CD4-positive, alpha-beta T cell treated with Interleukin-12 subunit alpha and Interleukin-12 subunit beta, for 1 hour (primary cell): ENCODE measurements at regions not wholly inside any gene's neighbourhood (a gene's known extent, or its start where the extent isn't known, plus 50 kb on each side); places are given as distances from the start of the nearest gene placed in this dataset.
"Not testable (repeated sequence)": the region's sequence is repeated elsewhere in the genome, so short reads cannot be mapped to it uniquely, and the experiment has no call there.

Source experiments
- DNase-seq: peaks from one replicate; pipeline ENCODE4 v3.0.0-alpha.2; 2020

DNA sequence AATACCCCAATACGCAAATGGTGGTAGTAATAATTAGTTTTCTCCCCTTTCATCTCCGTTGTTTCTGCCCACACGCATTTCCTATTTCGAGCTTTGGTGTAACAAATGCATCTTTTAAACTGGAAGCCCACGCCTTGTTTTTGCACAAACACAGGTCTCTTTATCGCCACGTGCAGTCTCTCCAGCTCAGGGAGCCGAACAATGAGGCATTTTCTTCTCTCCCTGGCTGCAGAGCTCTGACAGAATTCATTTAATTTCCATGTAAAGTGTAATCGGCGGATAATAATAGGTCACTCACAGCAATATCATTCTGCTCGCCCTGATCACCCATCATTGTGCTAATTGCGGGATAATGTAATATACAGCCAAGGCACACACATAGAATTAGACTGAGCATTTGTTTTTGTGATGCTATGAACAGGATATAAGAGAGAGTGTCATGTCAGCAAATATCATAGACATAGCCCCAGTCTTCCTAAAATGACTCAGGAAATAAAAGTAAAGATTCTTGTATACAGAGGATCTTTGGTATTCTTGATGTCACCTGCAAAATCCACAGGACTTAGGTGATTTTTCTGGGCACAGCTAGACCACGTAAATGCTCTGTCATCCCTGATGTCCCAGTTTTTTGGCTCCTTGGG is 452.6 kb upstream of the CDH11 start:
- no peak for DNase-seq

DNA sequence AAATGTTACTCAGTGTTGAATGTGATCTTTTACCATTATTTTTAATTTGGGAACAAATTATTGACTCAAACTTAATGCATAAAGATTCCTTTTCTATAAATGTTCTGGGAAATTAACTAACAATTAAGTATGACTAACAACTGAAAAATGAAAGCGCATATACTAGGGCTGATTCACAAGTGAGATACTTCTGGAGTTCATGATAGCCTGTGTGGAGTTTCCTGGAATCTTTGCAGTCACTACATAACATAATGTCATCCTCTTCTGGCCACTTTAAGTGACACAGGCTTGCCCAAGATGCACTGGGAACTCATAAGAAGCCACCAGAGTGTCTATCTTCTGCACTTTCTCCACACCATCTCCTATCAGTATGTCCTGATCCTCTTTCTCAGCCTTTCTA is 450.3 kb upstream of the CDH11 start:
- no peak for DNase-seq

DNA sequence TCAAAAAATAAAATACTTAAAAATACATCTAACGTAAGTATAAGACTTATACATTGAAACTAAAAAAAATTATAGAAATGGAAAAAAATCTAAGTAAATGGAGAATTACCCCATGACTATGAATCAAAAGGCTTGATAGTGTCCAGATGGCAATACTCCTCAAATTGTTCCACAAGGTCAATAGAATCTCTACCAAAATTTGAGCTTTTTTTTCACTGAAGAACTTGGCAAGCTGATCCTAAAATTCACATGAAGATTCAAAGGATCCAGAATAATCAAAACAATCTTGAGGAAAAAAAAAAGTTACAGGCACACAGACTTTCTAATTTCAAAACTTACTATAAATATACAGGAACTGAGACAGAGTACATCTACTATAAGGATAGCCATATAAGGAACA is 448.4 kb upstream of the CDH11 start:
- no peak for DNase-seq

DNA sequence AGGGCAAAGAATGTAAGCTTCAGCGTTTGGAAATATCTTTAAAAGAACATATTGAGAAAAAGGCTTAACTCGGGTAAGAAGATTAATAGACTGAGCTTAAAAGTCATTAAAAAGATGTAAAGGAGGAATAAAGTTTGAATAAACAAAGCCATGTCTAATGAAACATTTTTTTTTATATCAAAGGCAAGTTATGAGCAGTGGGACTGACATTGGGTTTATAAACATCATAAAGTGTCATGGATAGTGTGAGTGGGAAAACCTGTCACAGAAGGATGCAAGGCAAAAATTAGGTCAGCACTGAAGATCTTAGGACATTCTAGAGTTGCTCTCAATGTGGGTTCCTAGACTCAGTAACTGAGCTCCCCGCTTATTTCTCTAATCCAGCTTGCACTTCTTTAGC is 438.0 kb upstream of the CDH11 start:
- no peak for DNase-seq

DNA sequence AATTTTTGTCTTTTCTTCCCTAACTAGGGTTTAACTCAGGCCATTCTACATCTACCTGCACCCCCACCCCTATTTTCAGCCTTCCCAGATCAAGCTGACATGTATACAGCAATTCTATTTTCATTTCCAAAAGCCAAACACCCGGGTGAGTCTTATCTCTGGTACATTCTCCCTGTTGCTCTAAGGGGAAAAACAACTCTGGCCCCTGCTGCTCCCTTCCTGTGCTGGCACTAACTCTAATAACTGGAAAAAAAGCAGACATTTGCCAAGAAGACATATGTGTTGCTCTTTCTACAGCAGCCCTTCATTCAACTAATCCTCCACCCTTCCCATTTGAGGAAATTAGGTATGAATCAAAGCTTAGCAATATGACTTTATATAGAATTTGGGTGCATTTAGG is 427.8 kb upstream of the CDH11 start:
- not testable (repeated sequence) for DNase-seq

DNA sequence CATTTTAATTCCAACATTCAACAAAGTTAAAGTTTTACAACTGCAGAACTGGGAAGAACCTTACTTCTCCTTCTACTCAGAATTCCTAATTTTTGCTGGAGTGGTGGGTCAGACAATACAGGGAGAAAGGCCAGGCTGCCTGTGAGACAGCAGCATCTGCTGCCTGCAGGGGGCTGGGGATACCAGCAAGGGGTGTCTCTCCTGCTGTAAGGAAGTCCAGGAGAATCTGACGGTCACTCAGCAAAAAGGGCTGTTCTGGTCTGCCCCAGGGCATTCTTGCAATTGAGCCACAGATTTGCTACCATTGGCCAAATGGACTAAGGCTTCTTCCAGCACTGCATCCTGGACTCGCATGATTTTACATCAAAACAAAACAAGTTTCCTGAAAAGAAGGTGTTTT is 426.6 kb upstream of the CDH11 start:
- DNase-seq, result no peak

DNA sequence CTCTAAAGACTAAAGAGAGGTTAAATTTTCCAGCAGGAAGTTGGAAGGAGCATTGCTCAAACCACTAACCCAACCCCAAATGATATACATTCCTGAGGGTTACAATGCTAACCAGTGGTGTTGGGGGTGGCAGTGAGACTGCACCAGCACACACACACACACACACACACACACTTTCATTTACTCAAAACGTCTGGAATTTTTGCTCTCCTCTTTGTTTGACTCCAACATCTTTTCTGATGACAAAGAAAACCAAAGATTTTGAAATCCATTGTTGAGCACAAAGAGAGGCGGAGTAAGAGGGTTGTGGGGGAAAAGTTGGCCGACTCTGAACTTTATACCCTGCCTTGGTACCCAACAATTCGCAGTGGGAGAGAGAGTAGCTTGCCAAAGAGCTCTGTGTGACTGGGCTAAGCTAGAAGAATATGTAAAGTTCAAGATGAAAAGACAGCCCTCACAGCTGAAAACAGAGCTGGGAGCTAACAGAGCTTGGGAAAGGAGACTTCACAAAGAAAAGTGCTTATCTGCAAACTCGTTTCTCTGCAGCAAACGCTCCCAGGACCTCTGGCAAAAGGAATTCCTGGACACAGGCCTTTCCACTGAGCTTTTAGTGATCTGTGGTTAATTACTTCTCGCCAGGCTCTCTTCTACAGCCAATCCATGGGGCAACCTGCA is 426.0 kb upstream of the CDH11 start:
- no peak for DNase-seq

DNA sequence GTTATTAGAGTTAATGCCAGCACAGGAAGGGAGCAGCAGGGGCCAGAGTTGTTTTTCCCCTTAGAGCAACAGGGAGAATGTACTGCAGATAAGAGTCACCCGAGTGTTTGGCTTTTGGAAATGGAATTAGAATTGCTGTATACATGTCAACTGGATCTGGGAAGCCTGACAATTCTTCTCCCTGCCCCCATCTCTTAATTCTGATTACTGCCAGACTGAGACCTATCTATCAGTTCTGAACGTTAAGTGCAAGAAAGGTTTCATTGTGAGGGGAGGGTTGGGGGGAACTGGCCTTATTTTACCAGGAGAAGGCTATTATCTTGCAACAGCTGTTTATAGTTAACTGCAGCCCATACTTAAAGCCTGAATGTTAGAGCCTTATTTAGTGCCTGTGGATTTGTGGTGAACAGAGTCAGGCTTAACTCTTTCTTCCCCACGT is 424.5 kb upstream of the CDH11 start:
- no peak for DNase-seq

DNA sequence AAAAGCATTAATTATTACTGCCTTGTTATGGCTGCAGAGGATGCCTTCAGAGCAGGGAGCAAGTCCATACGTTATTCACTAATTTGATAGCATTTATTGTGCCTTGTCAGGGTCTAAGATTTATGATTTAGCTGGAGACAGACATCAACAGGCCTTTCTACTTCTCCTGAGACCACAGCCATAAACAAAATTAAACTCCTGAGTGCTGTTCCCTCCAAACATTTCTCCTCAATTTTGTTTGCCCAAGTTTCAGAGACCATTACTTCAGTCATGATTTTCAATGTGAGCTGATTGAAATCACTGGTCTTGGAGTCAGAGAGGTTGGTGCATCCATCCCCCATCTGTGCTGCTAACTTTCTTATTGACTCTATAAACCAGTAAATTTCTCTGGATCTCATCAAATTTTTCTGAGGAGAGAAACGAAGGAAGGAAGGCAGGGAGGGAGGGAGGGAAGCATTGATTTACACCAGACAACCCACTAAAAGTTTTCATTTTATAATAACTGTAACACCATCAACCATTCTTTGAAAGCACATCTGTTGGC is 423.6 kb upstream of the CDH11 start:
- no peak for DNase-seq

DNA sequence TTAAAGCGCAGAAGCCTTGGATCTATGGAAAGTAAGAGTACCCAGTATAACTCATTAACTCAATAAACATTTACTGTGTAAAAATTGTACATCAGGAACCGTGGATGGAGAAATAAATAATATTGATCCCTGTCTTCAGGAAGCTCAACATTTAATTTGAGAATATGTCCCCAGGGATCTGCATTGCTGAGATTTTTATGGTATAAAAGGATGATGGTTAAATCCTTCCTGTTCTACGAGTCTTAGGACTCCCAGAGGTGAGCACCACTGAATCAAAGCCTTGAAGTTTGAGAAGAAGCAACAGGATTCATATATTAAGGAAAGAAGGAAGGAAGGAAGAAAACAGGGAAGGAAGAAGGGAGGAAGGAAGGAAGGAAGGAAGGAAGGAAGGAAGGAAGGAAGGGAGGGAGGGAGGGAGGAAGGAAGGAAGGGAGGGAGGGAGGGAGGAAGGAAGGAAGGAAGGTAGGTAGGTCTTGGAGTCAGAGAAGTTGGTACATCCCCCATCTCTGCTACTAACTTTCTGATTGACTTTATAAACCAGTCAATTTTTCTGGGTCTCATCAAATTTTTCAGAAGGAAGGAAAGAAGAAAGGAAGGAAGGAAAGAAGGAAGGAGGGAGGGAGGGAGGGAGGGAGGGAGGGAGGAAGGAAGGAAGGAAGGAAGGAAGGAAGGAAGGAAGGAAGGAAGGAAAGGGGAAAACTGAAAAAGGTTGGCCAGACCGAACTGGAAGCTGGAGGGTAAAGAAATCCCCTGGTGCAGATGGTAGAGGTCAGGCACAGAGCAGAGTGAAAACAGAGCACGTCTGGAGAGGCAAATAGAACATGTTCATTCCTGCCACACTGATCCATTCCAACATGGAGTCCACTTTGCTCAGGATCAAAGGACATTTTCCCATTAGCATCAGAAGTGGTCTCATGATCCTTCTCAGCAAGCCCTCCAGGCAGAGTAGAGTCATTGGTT is 422.2 kb upstream of the CDH11 start:
- no peak for DNase-seq

DNA sequence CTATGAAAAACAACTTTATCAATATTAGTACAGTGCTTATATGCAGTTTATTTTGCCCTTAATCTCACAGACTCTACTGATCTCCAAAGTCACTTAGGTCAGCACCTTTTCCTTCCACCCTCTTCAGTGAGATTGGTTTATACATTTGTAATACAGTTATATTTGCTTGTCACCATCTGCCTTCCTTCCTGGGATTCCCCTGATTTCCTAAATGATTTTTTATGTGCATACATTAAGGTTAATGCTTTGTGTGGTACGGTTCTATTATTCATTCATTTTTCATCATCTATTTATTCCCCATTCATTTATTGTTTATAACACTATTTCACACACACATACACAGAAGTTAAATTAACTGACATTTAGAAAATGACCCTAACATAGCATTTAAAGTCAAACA is 419.8 kb upstream of the CDH11 start:
- no peak for DNase-seq

DNA sequence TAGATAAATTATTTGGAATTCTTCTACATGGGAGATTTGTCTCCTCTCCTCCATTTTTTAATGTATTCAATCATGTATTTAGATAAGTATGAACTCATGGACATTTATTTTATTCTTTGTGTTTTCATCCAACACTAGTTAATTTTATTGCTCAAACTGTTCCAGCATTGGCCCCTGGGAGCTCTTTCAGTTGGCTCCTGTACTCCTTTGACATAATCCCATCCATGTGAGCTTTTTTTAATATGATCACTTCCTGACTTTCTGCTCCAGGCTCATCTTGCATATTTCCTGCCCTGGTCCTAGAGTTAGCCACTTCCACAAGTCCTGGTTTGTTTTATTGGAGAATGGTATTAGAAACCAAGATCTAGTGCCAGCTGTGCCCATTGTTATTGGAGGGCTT is 419.0 kb upstream of the CDH11 start:
- no peak for DNase-seq

DNA sequence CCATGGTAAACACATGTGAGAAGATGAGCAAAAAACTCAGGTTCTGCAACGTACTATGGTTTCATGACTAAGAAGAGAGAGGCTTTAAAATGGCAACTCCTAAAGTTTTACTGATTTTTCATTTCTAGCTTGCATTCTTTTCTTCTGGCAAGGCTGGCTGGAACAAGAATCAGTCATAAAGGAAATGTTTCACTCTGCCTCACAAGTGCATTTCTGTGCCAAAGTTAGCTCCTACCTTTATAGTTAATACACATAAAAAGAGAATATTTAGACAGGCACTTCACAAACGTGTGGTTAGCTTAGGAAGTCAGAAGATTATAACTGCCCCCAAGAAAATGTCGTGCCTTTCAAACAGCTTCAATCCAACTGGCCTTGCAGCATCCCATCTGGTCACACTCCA is 417.1 kb upstream of the CDH11 start:
- DNase-seq, result no peak

DNA sequence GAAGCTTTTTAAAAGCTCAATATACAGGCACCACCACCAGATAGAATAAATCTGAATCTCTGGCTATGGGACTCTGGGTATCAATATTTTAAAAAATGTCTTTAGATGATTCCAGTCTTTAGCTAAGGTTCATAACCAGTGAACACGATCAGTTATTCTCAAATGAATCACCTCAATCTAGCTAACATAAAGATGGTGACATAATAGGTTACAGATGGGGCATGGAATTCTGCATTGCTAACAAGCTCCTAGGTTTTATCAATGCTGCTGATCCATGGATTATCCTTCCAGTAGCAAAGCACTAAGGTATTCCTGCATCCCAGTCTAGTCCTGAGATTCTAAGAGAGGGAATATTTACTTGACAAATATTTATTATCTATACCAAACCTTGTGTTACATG is 415.5 kb upstream of the CDH11 start:
- DNase-seq, result no peak

DNA sequence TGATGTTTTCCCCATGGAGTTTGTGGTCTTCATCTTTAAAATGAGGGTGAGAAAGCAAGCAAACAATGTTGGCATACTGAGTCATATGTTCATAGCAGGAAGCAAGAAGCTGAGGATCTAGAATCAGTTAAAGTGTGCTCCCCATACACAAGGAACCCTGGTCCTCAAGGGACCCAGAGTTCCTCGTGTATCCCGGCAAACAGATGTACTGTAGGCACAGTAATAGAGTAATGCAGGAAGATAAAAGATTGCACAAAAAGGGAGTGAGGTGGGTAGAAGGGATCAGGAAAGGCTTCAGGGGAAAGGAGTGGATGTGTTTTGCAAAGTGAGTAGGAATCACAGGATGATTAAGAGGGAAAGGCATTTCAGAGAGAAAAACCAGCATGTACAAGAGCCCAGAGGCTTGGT is 412.3 kb upstream of the CDH11 start:
- no peak for DNase-seq

DNA sequence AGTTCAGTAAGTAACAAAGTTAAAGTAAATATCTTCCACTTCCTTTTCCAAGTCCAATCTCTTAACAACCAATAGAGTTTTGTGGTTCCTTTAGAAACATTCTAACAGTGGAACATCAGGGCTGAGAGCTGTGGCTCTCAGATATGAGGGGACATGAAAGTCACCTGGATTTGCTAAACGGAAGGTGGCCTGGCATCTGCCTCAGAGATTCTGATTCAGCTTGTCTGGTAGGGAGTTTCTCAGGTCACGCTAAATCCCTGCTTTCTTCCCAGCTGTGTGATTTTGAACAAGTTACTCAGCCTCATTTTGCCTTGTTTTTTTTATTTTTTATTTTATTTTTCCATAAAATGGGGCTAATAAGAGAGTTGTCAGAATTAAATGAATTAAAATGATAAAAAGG is 411.0 kb upstream of the CDH11 start:
- no peak for DNase-seq

DNA sequence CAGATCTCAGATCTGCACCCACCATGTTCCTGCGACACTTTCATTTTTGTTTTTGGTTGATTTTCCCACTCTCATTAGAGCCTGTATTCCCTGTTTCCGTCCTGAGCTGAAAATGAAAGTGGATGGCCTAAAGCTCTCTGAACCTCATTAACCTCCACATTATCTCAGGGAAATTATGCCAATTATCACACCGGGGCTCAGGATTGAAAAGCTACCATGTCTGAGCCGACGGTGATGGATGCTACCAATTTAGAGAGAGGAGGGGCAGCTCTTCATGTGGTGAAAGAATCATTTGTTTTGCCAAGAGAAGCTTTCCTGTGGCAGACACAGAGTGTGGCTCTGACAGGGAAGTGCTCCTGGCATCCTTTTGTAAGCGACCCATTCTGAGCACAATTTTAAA is 410.4 kb upstream of the CDH11 start:
- DNase-seq, result no peak

DNA sequence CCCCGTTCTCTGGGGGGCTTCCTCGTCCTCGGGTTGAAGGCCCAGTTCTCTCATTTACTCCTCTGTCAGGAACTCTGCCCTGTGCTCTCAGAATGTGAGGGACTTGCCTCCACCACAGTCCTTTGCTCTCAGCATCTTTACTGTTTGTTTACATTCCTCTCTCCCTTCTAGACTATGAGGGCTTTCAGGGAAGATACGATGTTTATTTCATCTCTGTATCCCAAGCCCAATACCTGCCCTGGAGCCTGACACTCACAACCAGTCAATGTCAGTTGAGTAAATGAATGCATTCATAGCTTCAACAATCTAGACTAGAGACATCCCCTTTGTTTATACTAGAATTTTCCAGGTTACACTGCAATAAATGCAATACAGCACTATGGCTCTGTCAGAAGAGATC is 409.6 kb upstream of the CDH11 start:
- no peak for DNase-seq

DNA sequence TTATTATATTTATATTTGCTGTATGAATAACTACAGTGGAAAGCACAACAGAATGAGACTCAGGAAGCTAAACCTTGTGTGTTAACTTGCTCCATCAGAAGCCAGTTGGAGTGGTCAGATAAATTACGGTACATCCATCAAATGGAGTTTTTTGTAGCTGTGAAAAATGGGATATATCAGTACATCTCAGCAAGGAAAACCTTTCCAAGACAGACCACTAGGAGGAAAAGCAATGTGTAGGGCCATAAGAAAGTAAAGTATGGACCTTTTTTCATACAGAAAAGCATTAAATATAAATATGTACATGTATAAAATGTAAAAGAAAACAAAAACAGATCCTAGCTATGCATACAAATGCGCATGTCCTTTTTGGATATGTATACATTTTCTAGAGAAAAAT is 403.8 kb upstream of the CDH11 start:
- DNase-seq, result no peak

DNA sequence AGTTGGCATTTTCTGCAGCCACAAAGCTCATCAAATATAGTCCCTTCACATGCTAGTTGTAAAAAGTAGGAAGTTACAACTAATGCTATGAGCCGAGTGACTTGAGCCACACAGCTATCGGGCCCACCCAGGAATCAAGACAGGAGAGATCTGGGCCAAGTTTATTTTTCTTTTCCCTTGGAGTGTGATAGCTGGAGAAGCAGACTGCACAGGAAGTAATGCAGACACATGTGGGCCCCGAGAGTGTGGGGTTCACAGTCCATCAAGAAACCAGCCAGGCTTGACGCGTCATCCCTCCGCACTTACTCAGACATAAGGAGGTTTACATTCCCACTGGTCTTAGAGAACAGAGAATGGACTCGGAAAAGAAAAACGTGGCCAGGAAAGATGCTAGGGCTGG is 403.1 kb upstream of the CDH11 start:
- no peak for DNase-seq

DNA sequence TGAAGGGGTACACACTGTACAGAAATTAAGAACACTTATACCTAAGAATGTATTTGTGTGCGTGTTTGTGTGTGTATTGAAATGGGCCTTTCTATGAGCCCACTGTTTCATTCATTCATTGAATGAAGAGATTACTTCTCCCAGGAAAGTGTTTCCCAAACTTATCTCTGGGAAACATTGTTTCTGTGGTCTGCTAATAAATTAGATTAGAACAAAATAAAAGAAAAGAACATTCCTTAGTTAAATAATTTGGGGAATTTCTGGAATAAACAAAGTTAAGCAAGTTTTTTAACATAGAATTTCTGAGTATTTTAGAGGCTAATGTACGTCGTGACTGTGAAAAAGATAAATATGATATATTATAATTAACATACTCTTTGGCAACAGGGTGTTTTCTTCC is 402.4 kb upstream of the CDH11 start:
- no peak for DNase-seq

DNA sequence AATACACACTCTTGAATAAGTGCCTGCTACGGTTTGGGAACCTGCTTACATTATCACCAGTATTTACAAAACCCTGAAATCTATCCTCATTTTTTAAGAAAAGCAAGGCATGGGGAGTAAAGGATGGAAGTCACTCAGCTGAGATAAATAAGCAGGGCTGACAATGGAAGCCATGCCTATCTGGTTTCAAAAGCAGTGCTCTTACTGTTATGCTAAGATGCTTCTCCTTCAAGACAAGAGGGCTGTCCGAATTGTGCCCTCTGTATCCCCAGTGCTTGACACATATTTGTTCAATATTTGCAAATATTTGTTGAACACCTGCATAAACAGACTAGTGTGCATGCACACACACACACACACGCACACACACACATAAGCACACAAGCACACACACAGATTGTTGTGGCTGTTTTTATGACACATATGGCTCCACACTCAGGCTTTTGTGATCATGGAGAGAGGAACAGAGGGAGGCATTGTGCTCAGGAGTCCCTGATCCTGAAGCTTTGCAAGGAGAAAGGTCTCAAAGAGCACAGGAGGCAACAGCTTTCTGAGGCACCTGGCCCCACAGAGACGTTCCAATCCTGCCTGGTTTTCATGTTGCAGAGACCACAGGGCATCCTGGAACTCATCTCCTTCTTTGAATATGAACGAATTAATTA is 401.6 kb upstream of the CDH11 start:
- DNase-seq, result no peak

DNA sequence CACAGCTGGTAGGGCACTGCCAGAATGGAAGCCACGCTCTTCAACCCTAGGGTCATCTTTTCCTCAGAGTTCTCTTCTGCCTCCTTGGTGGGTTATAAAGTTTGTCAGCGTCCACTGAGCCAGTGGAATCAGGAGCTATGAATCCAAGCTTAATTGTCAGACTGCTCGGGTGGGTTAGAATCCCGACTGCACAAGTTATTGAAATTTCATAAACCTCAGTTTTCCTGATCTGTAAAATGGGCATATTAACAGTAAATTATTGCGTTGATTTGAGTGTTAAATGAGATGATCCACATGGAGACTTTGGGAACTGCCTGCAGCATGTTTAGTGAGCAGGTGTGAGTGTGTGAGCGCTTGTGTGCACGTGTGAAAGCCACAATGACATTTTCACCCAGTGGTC is 400.5 kb upstream of the CDH11 start:
- DNase-seq, result no peak
